ENCODE measurements at regions not wholly inside any gene's neighbourhood (a gene's known extent, or its start where the extent isn't known, plus 50 kb on each side); places are given as distances from the start of the nearest gene placed in this dataset.

DNA sequence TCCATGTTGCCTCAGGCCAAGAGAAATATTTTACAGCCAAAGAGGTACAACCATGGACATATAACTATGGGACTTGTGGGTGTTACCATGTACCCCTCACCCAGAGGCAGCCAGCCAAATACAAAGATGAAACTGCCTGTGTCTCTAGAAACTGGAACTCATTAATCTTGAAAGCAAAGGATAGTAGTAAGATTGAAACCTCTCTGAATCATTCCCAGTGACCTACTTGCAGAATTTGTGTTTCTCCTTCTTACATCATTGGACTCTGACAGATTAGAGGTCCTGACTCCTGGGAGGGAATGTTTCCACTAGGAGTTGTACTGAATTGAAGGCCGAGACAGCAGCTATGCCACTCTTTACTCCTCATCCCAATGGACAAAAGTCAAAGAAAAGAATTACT lies 257.4 kb upstream of the UBASH3B start:
- intact Hi-C loops (cut with micrococcal nuclease; ENCODE audit: unreplicated experiment): no loop called here
- no peak for DNase-seq
- Mint-ChIP-seq H3K9me3 (ENCODE audit: low read depth, unreplicated experiment) (no peaks in the 10 kb centered on the region), H3K27me3 (ENCODE audit: unreplicated experiment) (peaks cover 27% of the 10 kb centered on the region), H3K36me3 (ENCODE audit: insufficient read depth, unreplicated experiment) (no peaks in the 10 kb centered on the region), H3K4me1 (ENCODE audit: low read depth, unreplicated experiment) (no peaks in the 10 kb centered on the region), H3K27ac (ENCODE audit: unreplicated experiment) (no peak overlapping the region), H3K4me3 (ENCODE audit: low read depth, unreplicated experiment) (no peak overlapping the region)
- TF ChIP-seq, protein P1, sequence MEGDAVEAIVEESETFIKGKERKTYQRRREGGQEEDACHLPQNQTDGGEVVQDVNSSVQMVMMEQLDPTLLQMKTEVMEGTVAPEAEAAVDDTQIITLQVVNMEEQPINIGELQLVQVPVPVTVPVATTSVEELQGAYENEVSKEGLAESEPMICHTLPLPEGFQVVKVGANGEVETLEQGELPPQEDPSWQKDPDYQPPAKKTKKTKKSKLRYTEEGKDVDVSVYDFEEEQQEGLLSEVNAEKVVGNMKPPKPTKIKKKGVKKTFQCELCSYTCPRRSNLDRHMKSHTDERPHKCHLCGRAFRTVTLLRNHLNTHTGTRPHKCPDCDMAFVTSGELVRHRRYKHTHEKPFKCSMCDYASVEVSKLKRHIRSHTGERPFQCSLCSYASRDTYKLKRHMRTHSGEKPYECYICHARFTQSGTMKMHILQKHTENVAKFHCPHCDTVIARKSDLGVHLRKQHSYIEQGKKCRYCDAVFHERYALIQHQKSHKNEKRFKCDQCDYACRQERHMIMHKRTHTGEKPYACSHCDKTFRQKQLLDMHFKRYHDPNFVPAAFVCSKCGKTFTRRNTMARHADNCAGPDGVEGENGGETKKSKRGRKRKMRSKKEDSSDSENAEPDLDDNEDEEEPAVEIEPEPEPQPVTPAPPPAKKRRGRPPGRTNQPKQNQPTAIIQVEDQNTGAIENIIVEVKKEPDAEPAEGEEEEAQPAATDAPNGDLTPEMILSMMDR (IDR thresholded peaks at IDR 0.05; ENCODE audit: unreplicated experiment): no peak
- CTCF ChIA-PET: no interaction called here
- BruUV-seq (replicated peaks): no TSS peak

DNA sequence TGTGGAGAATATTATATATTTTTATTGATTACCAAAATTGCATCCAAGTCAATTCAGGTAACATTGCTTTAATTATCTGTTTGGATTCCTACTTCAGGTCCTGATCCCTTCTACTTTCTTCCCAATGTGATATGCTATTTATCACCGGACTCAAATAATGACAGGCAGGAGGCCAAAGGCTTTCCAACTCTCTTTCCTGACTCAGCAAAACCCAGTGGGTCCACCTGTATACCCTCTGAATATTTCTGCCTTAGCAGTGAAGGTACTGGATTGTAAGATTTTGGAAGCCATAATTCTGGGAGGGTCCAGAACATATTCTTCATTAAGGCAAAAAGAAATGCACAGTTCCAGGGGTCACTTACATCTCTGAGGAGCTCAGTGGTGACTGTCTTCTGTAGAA lies 260.2 kb upstream of the UBASH3B start:
- CTCF ChIA-PET: no interaction called here

DNA sequence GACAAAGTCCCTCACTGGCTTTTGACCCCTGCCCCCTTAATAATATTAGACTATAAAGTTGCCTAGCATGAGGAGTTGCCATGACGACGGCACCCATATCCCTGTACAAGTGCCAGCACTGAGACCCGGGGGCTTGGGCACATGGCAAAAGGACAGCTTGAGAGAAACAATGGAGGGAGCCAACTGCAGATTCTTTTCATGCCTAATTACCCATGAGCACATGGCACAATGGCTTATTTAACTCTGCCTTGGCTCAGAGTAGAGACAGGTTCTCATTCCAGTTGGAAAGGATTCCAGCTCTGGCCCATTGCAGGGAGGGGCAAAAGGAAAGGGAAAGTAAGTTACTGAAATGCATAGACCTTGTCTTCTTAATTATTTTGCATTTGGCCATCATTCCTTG lies 261.2 kb upstream of the UBASH3B start:
- H3K9me3 Mint-ChIP-seq (ENCODE audit: low read depth, unreplicated experiment): no peaks in the 10 kb centered on the region
- no peak overlapping the region for H3K27ac Mint-ChIP-seq (ENCODE audit: unreplicated experiment)
- no peaks in the 10 kb centered on the region for H3K4me1 Mint-ChIP-seq (ENCODE audit: low read depth, unreplicated experiment)
- no peaks in the 10 kb centered on the region for H3K36me3 Mint-ChIP-seq (ENCODE audit: insufficient read depth, unreplicated experiment)
- no peak for DNase-seq
- CTCF ChIA-PET: no interaction called here
- TF ChIP-seq, protein P1 (IDR thresholded peaks at IDR 0.05; ENCODE audit: unreplicated experiment): no peak
- no TSS peak for BruUV-seq (replicated peaks)
- H3K27me3 Mint-ChIP-seq (ENCODE audit: unreplicated experiment): peaks cover 10% of the 10 kb centered on the region
- intact Hi-C loops (cut with micrococcal nuclease; ENCODE audit: unreplicated experiment): no loop called here
- H3K4me3 Mint-ChIP-seq (ENCODE audit: low read depth, unreplicated experiment): no peak overlapping the region

More for the DNA sequence above, 260.2 kb upstream of the UBASH3B start:
- TF ChIP-seq, protein P1 (IDR thresholded peaks at IDR 0.05; ENCODE audit: unreplicated experiment): no peak
- DNase-seq: no peak
- BruUV-seq (replicated peaks): no TSS peak
- no peak overlapping the region for H3K4me3 Mint-ChIP-seq (ENCODE audit: low read depth, unreplicated experiment)
- intact Hi-C loops (cut with micrococcal nuclease; ENCODE audit: unreplicated experiment): no loop called here
- H3K9me3 Mint-ChIP-seq (ENCODE audit: low read depth, unreplicated experiment): no peaks in the 10 kb centered on the region
- H3K27ac Mint-ChIP-seq (ENCODE audit: unreplicated experiment): no peak overlapping the region
- no peaks in the 10 kb centered on the region for H3K4me1 Mint-ChIP-seq (ENCODE audit: low read depth, unreplicated experiment)
- H3K36me3 Mint-ChIP-seq (ENCODE audit: insufficient read depth, unreplicated experiment): no peaks in the 10 kb centered on the region
- H3K27me3 Mint-ChIP-seq (ENCODE audit: unreplicated experiment): peaks cover 12% of the 10 kb centered on the region

DNA sequence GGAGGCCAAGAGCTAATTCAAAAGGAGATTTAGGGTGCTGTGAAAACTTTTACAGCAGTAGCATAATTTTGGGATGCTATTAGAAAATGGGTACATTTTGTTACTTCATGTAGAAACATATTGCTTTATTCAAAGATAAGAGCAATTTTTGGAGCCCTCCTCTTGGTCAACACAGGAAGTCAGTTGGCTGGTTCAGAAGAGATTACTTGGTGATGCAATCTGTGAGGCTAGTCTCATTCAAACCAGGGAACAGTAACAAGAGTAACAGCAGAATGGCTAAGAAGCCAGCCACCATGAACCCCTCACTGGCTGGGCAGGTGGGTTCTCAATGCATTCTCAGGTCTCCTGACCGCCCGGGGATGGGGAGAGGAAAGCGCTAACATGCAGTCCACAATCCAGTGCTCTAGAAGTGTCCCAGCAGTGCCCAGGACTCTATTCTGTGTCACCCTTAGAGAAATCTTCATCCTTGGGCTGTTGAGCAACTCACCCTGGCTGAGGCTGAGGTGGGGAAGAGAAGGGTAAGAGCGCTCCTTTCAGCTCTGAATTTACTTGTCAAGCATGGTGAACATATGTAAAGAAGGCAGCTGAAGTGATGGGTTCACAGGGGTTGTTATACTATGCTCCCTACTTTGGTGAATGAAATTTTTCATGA lies 262.2 kb upstream of the UBASH3B start:
- no peaks in the 10 kb centered on the region for H3K36me3 Mint-ChIP-seq (ENCODE audit: insufficient read depth, unreplicated experiment)
- TF ChIP-seq, protein P1 (IDR thresholded peaks at IDR 0.05; ENCODE audit: unreplicated experiment): no peak
- CTCF ChIA-PET: no interaction called here
- no TSS peak for BruUV-seq (replicated peaks)
- peaks cover under 1% of the 10 kb centered on the region for H3K27me3 Mint-ChIP-seq (ENCODE audit: unreplicated experiment)
- intact Hi-C loops (cut with micrococcal nuclease; ENCODE audit: unreplicated experiment): no loop called here
- DNase-seq: no peak
- no peaks in the 10 kb centered on the region for H3K9me3 Mint-ChIP-seq (ENCODE audit: low read depth, unreplicated experiment)
- no peaks in the 10 kb centered on the region for H3K4me1 Mint-ChIP-seq (ENCODE audit: low read depth, unreplicated experiment)
- H3K27ac Mint-ChIP-seq (ENCODE audit: unreplicated experiment): no peak overlapping the region
- H3K4me3 Mint-ChIP-seq (ENCODE audit: low read depth, unreplicated experiment): no peak overlapping the region

Measured in Calu3 (cell line).